ENCODE measurements at regions not wholly inside any gene's neighbourhood (a gene's known extent, or its start where the extent isn't known, plus 50 kb on each side); places are given as distances from the start of the nearest gene placed in this dataset.
A peak's percentile ranks its signal among the peaks of the same experiment; 100 is the strongest.

- no peak for TF ChIP-seq JUND (IDR thresholded peaks at IDR 0.05; ENCODE audit: low read depth)
- in situ Hi-C loops (cut with HindIII; ENCODE audit: low pct_unique_long_range_greater_than_20kb, low sequenced_read_pairs), result no loop called here
- DNase-seq (ENCODE audit: low read depth in 1 of 2, low spot score in 1 of 2), result no peak
Observed at GRCh38 chr7:49417034-49417433, 356.4 kb upstream of the VWC2 start.

DNA sequence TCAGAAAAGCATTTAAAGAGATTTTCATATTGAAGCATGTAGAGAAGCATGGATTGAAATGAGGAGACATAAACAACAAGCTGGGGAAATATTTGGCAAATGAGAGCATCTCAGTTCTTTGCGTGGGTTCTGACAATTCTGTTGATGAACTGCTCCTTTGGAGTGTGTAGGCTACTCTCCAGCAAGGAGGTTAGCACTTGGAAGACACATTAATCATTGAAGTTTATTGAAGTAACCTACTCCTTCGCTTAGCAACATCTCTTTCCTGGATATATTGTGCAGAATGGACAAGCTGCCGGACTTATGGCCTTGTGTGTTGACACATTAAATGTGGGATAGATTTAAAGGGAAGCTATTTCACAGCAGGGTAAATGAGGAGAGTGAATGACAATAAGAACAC lies 354.5 kb upstream of the VWC2 start:
- in situ Hi-C loops (cut with HindIII; ENCODE audit: low pct_unique_long_range_greater_than_20kb, low sequenced_read_pairs), result no loop called here
- TF ChIP-seq JUND (IDR thresholded peaks at IDR 0.05; ENCODE audit: low read depth), result no peak
- no peak for DNase-seq (ENCODE audit: low read depth in 1 of 2, low spot score in 1 of 2)

- in situ Hi-C loops (cut with HindIII; ENCODE audit: low pct_unique_long_range_greater_than_20kb, low sequenced_read_pairs), result no loop called here
- no peak for TF ChIP-seq JUND (IDR thresholded peaks at IDR 0.05; ENCODE audit: low read depth)
- DNase-seq (ENCODE audit: low read depth in 1 of 2, low spot score in 1 of 2), result no peak
Observed at GRCh38 chr7:49422564-49422963, 350.9 kb upstream of the VWC2 start.

- TF ChIP-seq JUND (IDR thresholded peaks at IDR 0.05; ENCODE audit: low read depth), result no peak
- DNase-seq (ENCODE audit: low read depth in 1 of 2, low spot score in 1 of 2), result peak in 1 of 2 experiments; percentile 12
- in situ Hi-C loops (cut with HindIII; ENCODE audit: low pct_unique_long_range_greater_than_20kb, low sequenced_read_pairs), result no loop called here
Observed at GRCh38 chr7:49424109-49424508, 349.3 kb upstream of the VWC2 start.

- no peak for TF ChIP-seq JUND (IDR thresholded peaks at IDR 0.05; ENCODE audit: low read depth)
- in situ Hi-C loops (cut with HindIII; ENCODE audit: low pct_unique_long_range_greater_than_20kb, low sequenced_read_pairs), result no loop called here
- DNase-seq (ENCODE audit: low read depth in 1 of 2, low spot score in 1 of 2), result no peak
Observed at GRCh38 chr7:49425277-49425818, 348.1 kb upstream of the VWC2 start.

- no peak for DNase-seq (ENCODE audit: low read depth in 1 of 2, low spot score in 1 of 2)
- in situ Hi-C loops (cut with HindIII; ENCODE audit: low pct_unique_long_range_greater_than_20kb, low sequenced_read_pairs), result no loop called here
- TF ChIP-seq JUND (IDR thresholded peaks at IDR 0.05; ENCODE audit: low read depth), result no peak
Observed at GRCh38 chr7:49432254-49432653, 341.2 kb upstream of the VWC2 start.

GRCh38 chr7:49433794-49434193 lies 339.6 kb upstream of the VWC2 start:
- in situ Hi-C loops (cut with HindIII; ENCODE audit: low pct_unique_long_range_greater_than_20kb, low sequenced_read_pairs), result no loop called here
- DNase-seq (ENCODE audit: low read depth in 1 of 2, low spot score in 1 of 2), result no peak
- TF ChIP-seq JUND (IDR thresholded peaks at IDR 0.05; ENCODE audit: low read depth), result no peak

- in situ Hi-C loops (cut with HindIII; ENCODE audit: low pct_unique_long_range_greater_than_20kb, low sequenced_read_pairs), result no loop called here
- no peak for DNase-seq (ENCODE audit: low read depth in 1 of 2, low spot score in 1 of 2)
- TF ChIP-seq JUND (IDR thresholded peaks at IDR 0.05; ENCODE audit: low read depth), result no peak
Observed at GRCh38 chr7:49434846-49435245, 338.6 kb upstream of the VWC2 start.

GRCh38 chr7:49438281-49438680 lies 335.2 kb upstream of the VWC2 start:
- in situ Hi-C loops (cut with HindIII; ENCODE audit: low pct_unique_long_range_greater_than_20kb, low sequenced_read_pairs), result no loop called here
- no peak for DNase-seq (ENCODE audit: low read depth in 1 of 2, low spot score in 1 of 2)
- TF ChIP-seq JUND (IDR thresholded peaks at IDR 0.05; ENCODE audit: low read depth), result no peak

DNA sequence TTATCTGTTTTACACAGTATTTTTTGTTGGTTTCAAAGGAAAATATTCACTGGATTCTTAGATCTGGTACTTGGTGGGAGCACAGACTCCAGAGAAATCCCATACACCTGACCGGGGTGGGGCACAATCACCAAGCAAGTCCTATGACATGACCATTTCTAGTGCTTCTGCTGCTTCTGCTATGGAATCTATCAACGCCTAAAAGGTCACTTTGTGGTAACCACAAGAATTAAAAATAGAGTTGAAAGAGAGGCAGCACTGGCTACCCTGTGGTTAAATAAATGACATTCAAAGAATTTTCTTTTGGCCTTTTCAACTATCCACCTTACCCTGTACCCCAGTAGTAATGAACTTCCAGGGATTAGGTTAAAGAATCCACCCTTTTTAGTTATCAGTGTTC lies 329.9 kb upstream of the VWC2 start:
- in situ Hi-C loops (cut with HindIII; ENCODE audit: low pct_unique_long_range_greater_than_20kb, low sequenced_read_pairs), result no loop called here
- TF ChIP-seq JUND (IDR thresholded peaks at IDR 0.05; ENCODE audit: low read depth), result no peak
- no peak for DNase-seq (ENCODE audit: low read depth in 1 of 2, low spot score in 1 of 2)

- no peak for TF ChIP-seq JUND (IDR thresholded peaks at IDR 0.05; ENCODE audit: low read depth)
- no peak for DNase-seq (ENCODE audit: low read depth in 1 of 2, low spot score in 1 of 2)
- in situ Hi-C loops (cut with HindIII; ENCODE audit: low pct_unique_long_range_greater_than_20kb, low sequenced_read_pairs), result no loop called here
Observed at GRCh38 chr7:49453486-49453885, 320.0 kb upstream of the VWC2 start.

DNA sequence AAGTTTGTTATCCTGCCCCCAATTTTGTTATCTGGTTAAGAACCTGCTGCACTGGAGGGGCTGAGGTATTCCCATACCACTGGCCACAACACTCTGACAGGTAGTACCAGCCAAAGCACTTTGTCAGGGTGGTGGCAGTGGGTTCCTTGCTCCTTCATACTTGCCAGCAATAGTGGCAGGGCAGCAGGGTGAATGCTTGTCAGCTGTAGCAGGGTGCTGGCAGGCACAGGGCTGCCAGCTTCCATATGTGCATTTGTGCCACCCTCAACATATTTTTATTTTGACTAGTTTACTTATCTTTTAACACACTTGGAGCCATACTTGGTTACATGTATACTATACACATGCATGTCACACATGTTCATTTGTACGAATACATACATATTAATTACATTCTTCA lies 294.0 kb upstream of the VWC2 start:
- DNase-seq (ENCODE audit: low read depth in 1 of 2, low spot score in 1 of 2), result no peak
- in situ Hi-C loops (cut with HindIII; ENCODE audit: low pct_unique_long_range_greater_than_20kb, low sequenced_read_pairs), result no loop called here
- TF ChIP-seq JUND (IDR thresholded peaks at IDR 0.05; ENCODE audit: low read depth), result no peak

DNA sequence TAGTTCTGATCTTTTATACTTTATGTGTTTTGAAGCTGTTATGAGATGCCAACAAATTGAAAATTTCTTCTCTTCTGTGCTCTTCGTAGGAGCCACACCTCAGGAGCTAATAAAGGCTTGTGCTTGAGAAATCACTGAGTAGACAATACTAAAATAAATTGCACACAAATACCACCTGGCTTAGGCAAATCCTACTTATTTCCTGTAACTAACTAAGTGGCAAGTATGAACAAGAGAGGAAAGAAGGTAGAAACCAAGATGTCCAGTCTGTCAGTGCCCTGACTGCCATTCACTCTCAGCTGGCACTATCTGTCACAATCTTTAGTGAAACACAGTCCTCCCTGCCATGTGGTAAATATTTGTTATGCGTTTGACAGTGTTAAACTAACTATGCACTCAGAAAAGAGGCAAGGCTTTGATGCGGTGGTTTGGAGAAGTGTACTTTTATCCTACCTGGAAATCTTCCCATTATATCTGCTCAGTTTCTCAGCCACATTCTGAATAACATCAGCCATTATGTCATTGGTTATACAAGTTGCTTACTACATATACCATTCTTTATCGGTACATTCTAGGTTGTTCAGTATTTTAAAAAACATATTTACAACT lies 293.4 kb upstream of the VWC2 start:
- in situ Hi-C loops (cut with HindIII; ENCODE audit: low pct_unique_long_range_greater_than_20kb, low sequenced_read_pairs), result no loop called here
- DNase-seq (ENCODE audit: low read depth in 1 of 2, low spot score in 1 of 2), result peak in 1 of 2 experiments; percentile 22
- TF ChIP-seq JUND (IDR thresholded peaks at IDR 0.05; ENCODE audit: low read depth), result no peak

DNA sequence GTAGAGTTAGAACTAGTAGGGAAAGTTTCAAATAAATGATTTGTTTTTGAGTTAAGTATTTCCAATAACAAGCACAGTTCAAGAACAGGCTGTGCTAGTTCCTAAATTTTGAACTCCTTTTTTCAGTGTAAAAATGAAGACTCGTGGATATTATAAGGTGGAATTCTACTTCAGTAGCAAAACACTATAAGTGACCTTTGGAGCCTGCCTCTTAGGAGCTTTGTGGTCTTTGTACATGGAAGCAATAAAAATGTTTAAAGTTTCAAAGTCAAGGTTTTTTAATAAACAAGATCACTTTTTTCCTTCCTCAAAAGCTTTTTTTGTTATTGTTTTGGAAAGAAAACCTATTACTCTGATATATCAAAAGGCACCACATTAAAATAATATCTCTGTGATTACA lies 292.4 kb upstream of the VWC2 start:
- in situ Hi-C loops (cut with HindIII; ENCODE audit: low pct_unique_long_range_greater_than_20kb, low sequenced_read_pairs), result no loop called here
- TF ChIP-seq JUND (IDR thresholded peaks at IDR 0.05; ENCODE audit: low read depth), result no peak

More for the DNA sequence above, 292.4 kb upstream of the VWC2 start:
- DNase-seq (ENCODE audit: low read depth in 1 of 2, low spot score in 1 of 2), result no peak
